ENCODE measurements at regions not wholly inside any gene's neighbourhood (a gene's known extent, or its start where the extent isn't known, plus 50 kb on each side); places are given as distances from the start of the nearest gene placed in this dataset.

DNA sequence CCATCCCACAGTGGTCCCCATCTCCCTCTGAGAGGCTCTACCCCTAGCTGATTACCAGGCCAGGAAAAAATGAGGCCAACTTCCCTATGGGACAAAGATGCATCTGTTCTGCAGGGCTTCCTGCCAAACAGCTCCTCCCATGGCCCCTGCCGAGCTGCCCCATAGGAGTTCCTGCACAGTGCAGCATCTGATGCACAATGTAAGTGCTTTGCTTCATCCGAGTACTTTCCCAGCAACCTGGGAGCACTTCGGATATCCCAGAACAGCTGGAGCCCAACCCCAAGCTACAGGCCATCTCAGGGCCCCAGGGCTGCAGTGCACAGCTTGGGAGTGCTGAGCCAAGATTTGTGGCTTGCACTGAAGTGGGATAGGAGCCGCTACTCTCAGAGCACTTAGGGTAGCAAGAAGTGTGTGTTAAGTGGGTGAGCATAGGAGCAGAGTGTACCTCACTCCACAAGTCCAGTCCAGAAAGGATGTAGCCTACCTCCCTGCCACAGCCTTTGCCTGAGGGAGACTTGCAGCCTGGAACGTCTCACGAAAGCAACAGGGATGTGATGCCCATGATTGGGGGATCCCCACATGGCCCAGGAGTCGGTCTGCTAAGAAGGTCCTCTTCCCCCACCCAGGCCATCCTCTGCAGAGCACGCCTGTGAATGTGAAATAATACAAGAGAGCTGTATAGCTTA is 209.6 kb upstream of the VWC2 start:
- no peak overlapping the region for H3K27ac Mint-ChIP-seq
- no peak overlapping the region for H3K27ac ChIP-seq (ENCODE audit: low read depth)
- H3F3A ChIP-seq (replicated peaks; ENCODE audit: low read depth): no peaks in the 10 kb centered on the region
- DNase-seq (ENCODE audit: low spot score) (no peak), ATAC-seq (no peak)
- H3K4me1 Mint-ChIP-seq: no peaks in the 10 kb centered on the region; the same call in 2 of the 3 replicates
- no peaks in the 10 kb centered on the region for H3K27me3 ChIP-seq (ENCODE audit: insufficient read depth)
- no peaks in the 10 kb centered on the region for H4K20me1 ChIP-seq (replicated peaks; ENCODE audit: insufficient read depth)
- no peak overlapping the region for H3K4me3 ChIP-seq
- H2AFZ ChIP-seq: peak overlapping the region; percentile 75; the same call in 1 of the 2 replicates
- no peak overlapping the region for H3K4me3 Mint-ChIP-seq
- H3K4me2 ChIP-seq: no peak overlapping the region
- TF ChIP-seq ZNF114 (CRISPR knock-in tag; IDR thresholded peaks at IDR 0.05): no peak
- TF ChIP-seq, protein P1, sequence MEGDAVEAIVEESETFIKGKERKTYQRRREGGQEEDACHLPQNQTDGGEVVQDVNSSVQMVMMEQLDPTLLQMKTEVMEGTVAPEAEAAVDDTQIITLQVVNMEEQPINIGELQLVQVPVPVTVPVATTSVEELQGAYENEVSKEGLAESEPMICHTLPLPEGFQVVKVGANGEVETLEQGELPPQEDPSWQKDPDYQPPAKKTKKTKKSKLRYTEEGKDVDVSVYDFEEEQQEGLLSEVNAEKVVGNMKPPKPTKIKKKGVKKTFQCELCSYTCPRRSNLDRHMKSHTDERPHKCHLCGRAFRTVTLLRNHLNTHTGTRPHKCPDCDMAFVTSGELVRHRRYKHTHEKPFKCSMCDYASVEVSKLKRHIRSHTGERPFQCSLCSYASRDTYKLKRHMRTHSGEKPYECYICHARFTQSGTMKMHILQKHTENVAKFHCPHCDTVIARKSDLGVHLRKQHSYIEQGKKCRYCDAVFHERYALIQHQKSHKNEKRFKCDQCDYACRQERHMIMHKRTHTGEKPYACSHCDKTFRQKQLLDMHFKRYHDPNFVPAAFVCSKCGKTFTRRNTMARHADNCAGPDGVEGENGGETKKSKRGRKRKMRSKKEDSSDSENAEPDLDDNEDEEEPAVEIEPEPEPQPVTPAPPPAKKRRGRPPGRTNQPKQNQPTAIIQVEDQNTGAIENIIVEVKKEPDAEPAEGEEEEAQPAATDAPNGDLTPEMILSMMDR (conservative IDR thresholded peaks at IDR 0.05; ENCODE audit: low read depth in 2 of 2): no peak
- TF ChIP-seq, protein P2, sequence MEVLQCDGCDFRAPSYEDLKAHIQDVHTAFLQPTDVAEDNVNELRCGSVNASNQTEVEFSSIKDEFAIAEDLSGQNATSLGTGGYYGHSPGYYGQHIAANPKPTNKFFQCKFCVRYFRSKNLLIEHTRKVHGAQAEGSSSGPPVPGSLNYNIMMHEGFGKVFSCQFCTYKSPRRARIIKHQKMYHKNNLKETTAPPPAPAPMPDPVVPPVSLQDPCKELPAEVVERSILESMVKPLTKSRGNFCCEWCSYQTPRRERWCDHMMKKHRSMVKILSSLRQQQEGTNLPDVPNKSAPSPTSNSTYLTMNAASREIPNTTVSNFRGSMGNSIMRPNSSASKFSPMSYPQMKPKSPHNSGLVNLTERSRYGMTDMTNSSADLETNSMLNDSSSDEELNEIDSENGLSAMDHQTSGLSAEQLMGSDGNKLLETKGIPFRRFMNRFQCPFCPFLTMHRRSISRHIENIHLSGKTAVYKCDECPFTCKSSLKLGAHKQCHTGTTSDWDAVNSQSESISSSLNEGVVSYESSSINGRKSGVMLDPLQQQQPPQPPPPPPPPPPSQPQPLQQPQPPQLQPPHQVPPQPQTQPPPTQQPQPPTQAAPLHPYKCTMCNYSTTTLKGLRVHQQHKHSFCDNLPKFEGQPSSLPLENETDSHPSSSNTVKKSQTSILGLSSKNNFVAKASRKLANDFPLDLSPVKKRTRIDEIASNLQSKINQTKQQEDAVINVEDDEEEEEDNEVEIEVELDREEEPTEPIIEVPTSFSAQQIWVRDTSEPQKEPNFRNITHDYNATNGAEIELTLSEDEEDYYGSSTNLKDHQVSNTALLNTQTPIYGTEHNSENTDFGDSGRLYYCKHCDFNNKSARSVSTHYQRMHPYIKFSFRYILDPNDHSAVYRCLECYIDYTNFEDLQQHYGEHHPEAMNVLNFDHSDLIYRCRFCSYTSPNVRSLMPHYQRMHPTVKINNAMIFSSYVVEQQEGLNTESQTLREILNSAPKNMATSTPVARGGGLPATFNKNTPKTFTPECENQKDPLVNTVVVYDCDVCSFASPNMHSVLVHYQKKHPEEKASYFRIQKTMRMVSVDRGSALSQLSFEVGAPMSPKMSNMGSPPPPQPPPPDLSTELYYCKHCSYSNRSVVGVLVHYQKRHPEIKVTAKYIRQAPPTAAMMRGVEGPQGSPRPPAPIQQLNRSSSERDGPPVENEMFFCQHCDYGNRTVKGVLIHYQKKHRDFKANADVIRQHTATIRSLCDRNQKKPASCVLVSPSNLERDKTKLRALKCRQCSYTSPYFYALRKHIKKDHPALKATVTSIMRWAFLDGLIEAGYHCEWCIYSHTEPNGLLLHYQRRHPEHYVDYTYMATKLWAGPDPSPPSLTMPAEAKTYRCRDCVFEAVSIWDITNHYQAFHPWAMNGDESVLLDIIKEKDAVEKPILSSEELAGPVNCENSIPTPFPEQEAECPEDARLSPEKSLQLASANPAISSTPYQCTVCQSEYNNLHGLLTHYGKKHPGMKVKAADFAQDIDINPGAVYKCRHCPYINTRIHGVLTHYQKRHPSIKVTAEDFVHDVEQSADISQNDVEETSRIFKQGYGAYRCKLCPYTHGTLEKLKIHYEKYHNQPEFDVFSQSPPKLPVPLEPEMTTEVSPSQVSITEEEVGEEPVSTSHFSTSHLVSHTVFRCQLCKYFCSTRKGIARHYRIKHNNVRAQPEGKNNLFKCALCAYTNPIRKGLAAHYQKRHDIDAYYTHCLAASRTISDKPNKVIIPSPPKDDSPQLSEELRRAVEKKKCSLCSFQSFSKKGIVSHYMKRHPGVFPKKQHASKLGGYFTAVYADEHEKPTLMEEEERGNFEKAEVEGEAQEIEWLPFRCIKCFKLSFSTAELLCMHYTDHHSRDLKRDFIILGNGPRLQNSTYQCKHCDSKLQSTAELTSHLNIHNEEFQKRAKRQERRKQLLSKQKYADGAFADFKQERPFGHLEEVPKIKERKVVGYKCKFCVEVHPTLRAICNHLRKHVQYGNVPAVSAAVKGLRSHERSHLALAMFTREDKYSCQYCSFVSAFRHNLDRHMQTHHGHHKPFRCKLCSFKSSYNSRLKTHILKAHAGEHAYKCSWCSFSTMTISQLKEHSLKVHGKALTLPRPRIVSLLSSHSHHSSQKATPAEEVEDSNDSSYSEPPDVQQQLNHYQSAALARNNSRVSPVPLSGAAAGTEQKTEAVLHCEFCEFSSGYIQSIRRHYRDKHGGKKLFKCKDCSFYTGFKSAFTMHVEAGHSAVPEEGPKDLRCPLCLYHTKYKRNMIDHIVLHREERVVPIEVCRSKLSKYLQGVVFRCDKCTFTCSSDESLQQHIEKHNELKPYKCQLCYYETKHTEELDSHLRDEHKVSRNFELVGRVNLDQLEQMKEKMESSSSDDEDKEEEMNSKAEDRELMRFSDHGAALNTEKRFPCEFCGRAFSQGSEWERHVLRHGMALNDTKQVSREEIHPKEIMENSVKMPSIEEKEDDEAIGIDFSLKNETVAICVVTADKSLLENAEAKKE (CRISPR knock-in tag; IDR thresholded peaks at IDR 0.05): no peak
- no peak for TF ChIP-seq EZH2 (IDR thresholded peaks at IDR 0.05; ENCODE audit: low read depth, unreplicated experiment)
- TF ChIP-seq CREB1 (CRISPR knock-in tag; IDR thresholded peaks at IDR 0.05; ENCODE audit: low read depth): no peak
- no peak for TF ChIP-seq POLR2AphosphoS5 (IDR thresholded peaks at IDR 0.05; ENCODE audit: low read depth)
- no peak for TF ChIP-seq REST (IDR thresholded peaks at IDR 0.05; ENCODE audit: unreplicated experiment)
- TF ChIP-seq STAT1 (IDR thresholded peaks at IDR 0.05; ENCODE audit: unreplicated experiment): no peak
- no peak for TF ChIP-seq EZH2phosphoT487 (IDR thresholded peaks at IDR 0.05; ENCODE audit: unreplicated experiment)
- no peak for TF ChIP-seq JUNB (IDR thresholded peaks at IDR 0.05; ENCODE audit: unreplicated experiment)
- H3K9me2 ChIP-seq (ENCODE audit: insufficient read depth): no peaks in the 10 kb centered on the region
- no peaks in the 10 kb centered on the region for H3K4me1 ChIP-seq (ENCODE audit: insufficient read depth)
- no peaks in the 10 kb centered on the region for H3K36me3 Mint-ChIP-seq (ENCODE audit: low read depth)
- peaks cover 12% of the 10 kb centered on the region for H3K9me3 Mint-ChIP-seq
- H3K27me3 Mint-ChIP-seq (ENCODE audit: insufficient read depth, low read depth, poor library complexity): no peaks in the 10 kb centered on the region
- no peaks in the 10 kb centered on the region for H3K36me3 ChIP-seq (ENCODE audit: insufficient read depth)
- no peaks in the 10 kb centered on the region for H3K79me2 ChIP-seq (replicated peaks; ENCODE audit: insufficient read depth)

Data from GM23338 (cell line).